Nephron progenitor cell (in vitro differentiated cells): ENCODE measurements at regions not wholly inside any gene's neighbourhood (a gene's known extent, or its start where the extent isn't known, plus 50 kb on each side); places are given as distances from the start of the nearest gene placed in this dataset.

ENCODE experiments used
- DNase-seq: peaks from one replicate; pipeline ENCODE4 v3.0.0; 2021
- H3K27ac Mint-ChIP-seq: 2 replicates; pipeline ENCODE4 v1.8.0; 2021; ENCODE audit warnings: mild to moderate bottlenecking, moderate library complexity, mixed read lengths
- H3K27me3 Mint-ChIP-seq: 2 replicates; pipeline ENCODE4 v1.8.0; 2021; ENCODE audit warnings: mild to moderate bottlenecking, low read depth, mixed read lengths; ENCODE audit not compliant: poor library complexity
- H3K36me3 Mint-ChIP-seq: 2 replicates; pipeline ENCODE4 v1.8.0; 2021; ENCODE audit warnings: low read depth, mixed read lengths
- H3K4me1 Mint-ChIP-seq: 2 replicates; pipeline ENCODE4 v1.8.0; 2021; ENCODE audit warnings: mixed read lengths
- H3K4me3 Mint-ChIP-seq: 2 replicates; pipeline ENCODE4 v1.8.0; 2021; ENCODE audit warnings: mild to moderate bottlenecking, moderate library complexity, mixed read lengths
- H3K9me3 Mint-ChIP-seq: 2 replicates; pipeline ENCODE4 v1.8.0; 2021; ENCODE audit warnings: mild to moderate bottlenecking, moderate library complexity, mixed read lengths
- CTCF ChIP-seq: fragments of 200-600 bp; sonication (generic); IDR thresholded peaks from 2 replicates; pipeline ENCODE4 v1.5.0; 2021; ENCODE audit warnings: antibody characterized with exemption

DNA sequence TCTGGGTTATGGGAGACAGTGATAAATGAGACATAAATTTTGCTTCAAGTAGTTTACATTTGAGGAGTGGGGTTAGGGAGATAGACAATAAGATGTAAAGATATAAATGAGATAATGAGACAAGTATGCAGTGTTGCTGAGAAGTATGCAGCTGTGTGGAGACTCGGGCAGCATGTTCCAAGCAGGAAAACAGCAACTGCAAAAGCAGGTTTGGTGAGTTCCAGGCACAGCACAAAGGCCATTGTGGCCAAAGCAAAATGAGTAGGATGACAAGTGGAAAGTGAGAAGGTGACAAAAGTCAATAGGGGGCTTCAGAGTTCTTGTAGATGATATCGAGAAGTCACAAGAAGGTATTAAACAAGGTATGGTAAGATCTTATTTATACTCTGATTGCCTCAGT is 259.1 kb upstream of the PEX5L start:
- DNase-seq, result no peak
- Mint-ChIP-seq H3K27ac (no peak overlapping the region), H3K27me3 (no peaks in the 10 kb centered on the region), H3K4me3 (no peak overlapping the region), H3K4me1 (no peaks in the 10 kb centered on the region), H3K9me3 (no peaks in the 10 kb centered on the region), H3K36me3 (no peaks in the 10 kb centered on the region)
- TF ChIP-seq CTCF, result no peak

DNA sequence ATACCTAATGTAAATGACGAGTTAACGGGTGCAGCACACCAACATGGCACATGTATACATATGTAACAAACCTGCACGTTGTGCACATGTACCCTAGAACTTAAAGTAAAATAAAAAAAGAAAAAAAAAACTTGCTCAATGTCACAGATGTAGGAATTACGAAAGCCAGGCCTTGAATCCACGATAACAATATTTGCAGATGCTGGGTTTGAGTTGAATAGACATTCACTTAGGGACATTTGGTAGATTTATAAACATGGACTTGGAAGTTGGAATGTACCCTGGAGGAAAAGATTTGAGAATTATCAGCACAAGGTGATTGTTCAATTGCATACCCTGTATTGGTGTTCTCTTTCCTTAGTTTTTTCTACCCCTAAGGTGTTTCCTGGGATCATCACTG is 260.2 kb upstream of the PEX5L start:
- no peak overlapping the region for H3K4me3 Mint-ChIP-seq
- H3K4me1 Mint-ChIP-seq, result no peaks in the 10 kb centered on the region
- no peak overlapping the region for H3K27ac Mint-ChIP-seq
- H3K9me3 Mint-ChIP-seq, result no peaks in the 10 kb centered on the region
- H3K36me3 Mint-ChIP-seq, result no peaks in the 10 kb centered on the region
- no peaks in the 10 kb centered on the region for H3K27me3 Mint-ChIP-seq
- DNase-seq, result no peak
- TF ChIP-seq CTCF, result no peak

- no peak for TF ChIP-seq CTCF
- no peak overlapping the region for H3K27ac Mint-ChIP-seq
- H3K4me1 Mint-ChIP-seq, result no peaks in the 10 kb centered on the region
- no peaks in the 10 kb centered on the region for H3K9me3 Mint-ChIP-seq
- H3K27me3 Mint-ChIP-seq, result peaks cover 3% of the 10 kb centered on the region
- H3K4me3 Mint-ChIP-seq, result no peak overlapping the region
- H3K36me3 Mint-ChIP-seq, result no peaks in the 10 kb centered on the region
- DNase-seq, result no peak
These were observed 269.4 kb upstream of the PEX5L start for GRCh38 chr3:180306155-180306554.

DNA sequence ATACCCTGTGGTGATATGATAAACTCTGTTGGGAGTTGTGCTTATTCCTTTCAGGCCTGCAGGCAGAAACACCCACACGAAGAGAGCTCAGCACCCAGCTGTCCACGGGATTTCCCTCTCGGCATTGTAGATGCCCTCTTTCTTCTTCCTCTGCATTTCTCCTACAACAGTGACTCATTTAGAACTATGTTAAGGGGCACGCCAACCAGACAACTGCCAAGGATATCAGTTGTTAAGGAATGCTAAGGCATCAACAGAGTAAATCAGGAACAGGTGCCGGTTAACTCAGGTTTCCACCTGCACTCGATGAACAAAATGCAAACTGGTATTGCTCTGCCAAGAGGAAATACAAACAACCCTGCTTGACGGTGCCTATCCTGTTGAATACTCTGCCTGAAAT is 270.0 kb upstream of the PEX5L start:
- no peak overlapping the region for H3K4me3 Mint-ChIP-seq
- H3K27ac Mint-ChIP-seq, result no peak overlapping the region
- DNase-seq, result no peak
- peaks cover 3% of the 10 kb centered on the region for H3K27me3 Mint-ChIP-seq
- no peaks in the 10 kb centered on the region for H3K4me1 Mint-ChIP-seq
- H3K36me3 Mint-ChIP-seq, result no peaks in the 10 kb centered on the region
- no peaks in the 10 kb centered on the region for H3K9me3 Mint-ChIP-seq
- no peak for TF ChIP-seq CTCF

GRCh38 chr3:180311242-180311641 is 274.5 kb upstream of the PEX5L start:
- no peak overlapping the region for H3K27ac Mint-ChIP-seq
- TF ChIP-seq CTCF, result no peak
- no peak overlapping the region for H3K4me3 Mint-ChIP-seq

GRCh38 chr3:180316321-180316720 is 279.6 kb upstream of the PEX5L start:
- TF ChIP-seq CTCF, result no peak
- no peaks in the 10 kb centered on the region for H3K9me3 Mint-ChIP-seq
- DNase-seq, result no peak
- H3K27ac Mint-ChIP-seq, result no peak overlapping the region
- no peaks in the 10 kb centered on the region for H3K36me3 Mint-ChIP-seq
- H3K4me3 Mint-ChIP-seq, result no peak overlapping the region
- H3K27me3 Mint-ChIP-seq, result no peaks in the 10 kb centered on the region
- no peaks in the 10 kb centered on the region for H3K4me1 Mint-ChIP-seq

More at GRCh38 chr3:180311242-180311641, 274.5 kb upstream of the PEX5L start:
- H3K36me3 Mint-ChIP-seq, result no peaks in the 10 kb centered on the region
- peaks cover 3% of the 10 kb centered on the region for H3K27me3 Mint-ChIP-seq
- no peaks in the 10 kb centered on the region for H3K9me3 Mint-ChIP-seq
- DNase-seq, result no peak
- no peaks in the 10 kb centered on the region for H3K4me1 Mint-ChIP-seq
